RPMI7951 (cell line): ENCODE measurements at regions not wholly inside any gene's neighbourhood (a gene's known extent, or its start where the extent isn't known, plus 50 kb on each side); places are given as distances from the start of the nearest gene placed in this dataset.

Experiments used
- DNase-seq: peaks from one replicate; pipeline ENCODE4 v3.0.0-alpha.2; 2012; ENCODE audit warnings: low read depth

DNA sequence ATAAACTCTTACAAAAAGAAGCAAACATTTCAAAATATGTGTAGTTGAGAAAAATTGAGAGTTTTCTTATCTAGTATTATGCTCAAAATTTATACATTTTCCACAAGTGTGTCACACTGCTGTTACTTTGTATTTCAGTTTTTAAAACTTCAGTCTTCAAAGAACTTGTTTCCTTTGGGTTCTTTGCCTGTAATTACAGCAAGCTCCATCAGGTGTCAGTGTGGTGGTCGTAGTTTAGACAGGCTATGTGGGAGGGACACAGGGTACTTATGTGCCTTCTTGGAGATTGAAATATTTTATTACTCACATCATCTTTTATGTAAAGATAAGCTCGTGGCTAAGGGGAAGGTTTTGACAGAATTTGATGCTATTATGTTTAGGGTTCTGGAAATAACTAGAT, 360.5 kb downstream of the FGFR2 start:
- no peak for DNase-seq

DNA sequence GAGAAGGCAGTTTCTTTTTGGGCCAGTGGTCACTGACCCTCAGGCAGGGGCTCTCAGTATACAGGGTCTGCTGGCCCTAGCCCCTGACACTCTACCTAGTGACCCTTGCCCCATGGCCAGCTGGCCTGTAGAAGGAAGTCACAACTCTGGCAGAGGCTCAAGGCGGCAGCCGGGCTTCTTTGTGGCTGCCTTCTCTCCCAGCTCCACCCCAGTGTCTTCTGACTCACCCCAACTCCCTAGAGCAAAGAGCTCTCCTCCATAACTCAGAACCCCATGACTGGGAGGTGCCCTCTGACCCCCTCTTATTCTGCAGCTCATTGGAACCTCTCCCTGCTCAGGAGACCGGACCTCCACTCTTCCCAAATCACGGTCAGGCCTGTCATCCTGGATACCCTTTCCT, 358.2 kb downstream of the FGFR2 start:
- peak; percentile 67 for DNase-seq

DNA sequence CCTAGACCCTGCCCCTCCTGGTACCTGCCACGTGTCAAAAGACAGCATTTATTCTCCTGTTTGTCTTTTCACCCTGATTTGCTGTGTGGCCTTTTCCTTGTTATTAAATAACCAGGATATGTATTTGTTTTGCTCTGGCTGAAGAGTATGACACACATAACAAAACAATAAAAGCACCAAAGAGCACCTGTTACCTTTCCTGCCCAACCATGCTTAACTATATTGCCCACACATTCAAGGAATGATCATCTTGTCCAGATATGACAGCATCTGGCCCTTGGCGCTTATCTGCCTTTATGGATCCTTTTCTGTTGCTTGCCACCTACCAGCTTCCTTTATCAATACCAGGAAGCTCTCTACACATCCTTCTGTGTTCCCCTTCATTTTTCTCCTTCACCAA, 357.7 kb downstream of the FGFR2 start:
- no peak for DNase-seq

DNA sequence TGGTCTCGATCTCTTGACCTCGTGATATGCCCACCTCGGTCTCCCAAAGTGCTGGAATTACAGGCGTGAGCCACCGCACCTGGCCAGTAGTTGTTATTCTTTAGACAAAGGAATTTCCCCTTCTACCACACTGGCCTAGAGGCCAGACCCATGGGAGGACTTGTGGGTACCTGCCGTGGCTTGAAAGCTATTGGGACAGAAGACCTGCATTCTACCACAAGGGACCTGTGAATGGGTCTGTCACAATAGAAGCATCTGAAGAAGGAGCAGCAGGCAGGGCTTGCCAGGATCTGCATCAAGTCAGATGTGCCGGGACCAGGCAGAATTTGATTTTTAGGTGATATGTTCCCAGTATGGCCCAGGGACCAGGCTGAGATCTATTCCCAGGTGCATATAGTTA, 356.9 kb downstream of the FGFR2 start:
- no peak for DNase-seq

DNA sequence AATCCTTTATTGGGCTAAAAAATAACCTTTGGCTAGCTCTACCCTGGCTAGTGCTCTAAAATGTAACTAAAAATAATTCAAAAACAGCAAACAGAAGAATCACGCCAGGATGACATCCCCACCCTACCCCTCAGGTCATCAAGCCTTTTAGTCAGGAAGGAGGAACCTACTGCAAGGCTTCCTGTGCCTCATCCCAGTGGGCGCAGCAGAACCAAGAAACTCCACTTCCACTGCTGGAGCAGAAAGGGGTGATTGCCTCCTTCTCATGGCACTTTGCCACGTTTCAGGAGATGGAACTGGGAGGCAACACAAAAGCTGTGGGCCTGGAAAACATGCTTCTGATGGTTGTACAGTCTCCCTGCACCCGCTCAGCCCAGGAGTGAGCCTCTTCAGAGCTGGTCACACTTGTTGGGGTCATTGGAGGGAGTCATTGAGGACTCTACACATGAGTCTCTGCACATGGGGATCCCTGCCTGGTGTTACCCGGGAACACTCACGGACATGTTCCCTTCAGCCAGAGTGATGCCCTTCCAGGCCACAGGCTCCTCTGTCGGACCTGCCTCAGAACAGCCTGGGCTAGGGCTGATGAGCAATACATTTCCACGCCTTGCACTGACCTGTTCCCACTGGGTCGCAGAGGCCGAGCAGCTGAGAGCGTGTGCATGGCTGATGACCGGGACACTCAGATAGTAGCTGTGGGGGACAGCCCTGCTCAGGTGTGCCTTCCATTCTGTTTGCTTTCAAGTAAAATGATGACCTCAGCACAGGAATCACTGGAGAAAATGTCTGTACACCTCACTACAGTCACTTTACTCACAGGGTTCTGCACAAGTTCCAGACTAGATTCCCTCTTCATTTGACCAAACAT, 355.3 kb downstream of the FGFR2 start:
- DNase-seq = peak; percentile 65

DNA sequence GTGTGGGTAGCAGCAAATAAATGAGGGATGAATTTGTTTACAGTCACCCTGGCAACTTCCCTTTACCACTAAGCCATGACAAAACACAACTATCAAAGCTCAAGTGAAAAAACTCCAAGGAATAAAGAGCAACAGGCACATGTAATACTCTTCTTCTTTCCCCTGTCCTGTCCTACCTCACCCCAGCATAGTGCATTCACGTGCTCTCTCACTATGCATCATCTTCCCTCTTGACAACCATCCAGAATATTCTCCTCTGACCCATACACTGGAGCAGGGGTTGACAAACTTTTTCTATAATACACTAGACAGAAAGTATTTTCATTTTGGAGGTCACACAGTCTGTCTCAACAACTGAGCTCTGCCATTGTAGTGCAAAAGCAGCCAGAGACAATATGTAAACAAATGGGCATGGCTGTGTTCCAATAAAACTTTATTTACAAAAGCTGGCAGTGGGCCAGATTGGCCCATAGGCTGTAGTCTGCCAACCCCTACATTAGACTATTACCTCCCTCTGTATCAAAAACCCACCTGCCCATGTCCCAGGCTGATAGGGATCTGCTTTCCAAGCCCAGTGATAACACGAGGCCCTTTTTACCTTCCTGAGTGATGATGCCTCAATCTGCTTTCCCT, 354.5 kb downstream of the FGFR2 start:
- DNase-seq = peak; percentile 52

DNA sequence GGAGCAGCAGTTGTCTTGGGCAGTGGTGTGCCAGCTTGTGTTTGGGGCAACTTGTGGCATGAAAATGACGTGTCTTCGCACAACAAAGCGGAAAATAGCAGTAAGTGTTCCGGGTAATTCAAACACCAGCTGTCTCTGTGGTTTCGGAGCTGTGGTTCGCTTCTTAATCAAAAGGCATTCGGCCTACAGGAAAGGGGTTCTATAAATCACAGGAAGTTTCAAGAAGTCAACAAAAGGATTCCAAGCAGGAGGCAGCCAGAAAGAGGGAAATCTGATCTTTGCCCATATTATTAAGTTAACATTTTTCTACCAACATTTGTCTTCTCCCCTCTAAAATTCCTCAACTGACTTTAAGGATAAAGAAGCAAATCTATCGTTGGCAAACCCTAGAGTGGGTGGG, 353.4 kb downstream of the FGFR2 start:
- peak; percentile 91 for DNase-seq

DNA sequence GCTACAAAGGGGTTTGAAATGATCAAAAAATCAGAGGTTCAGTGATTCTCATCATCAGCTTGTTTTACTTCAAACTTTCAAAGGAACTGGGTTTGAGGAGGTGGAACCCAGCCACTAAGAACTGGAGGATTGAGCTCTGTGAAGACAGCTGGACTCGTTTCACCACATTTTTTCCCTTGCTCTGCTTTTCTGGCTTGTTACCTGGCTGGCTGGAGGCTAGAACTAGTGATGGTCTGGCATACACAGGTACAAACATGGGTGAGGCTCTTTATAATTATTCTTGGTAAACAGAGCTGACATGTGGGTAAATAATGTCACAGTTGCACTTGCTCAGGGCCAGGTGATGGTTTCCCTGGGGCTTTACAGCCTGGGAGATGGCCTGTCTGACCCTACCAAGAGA, 352.5 kb downstream of the FGFR2 start:
- DNase-seq = no peak

DNA sequence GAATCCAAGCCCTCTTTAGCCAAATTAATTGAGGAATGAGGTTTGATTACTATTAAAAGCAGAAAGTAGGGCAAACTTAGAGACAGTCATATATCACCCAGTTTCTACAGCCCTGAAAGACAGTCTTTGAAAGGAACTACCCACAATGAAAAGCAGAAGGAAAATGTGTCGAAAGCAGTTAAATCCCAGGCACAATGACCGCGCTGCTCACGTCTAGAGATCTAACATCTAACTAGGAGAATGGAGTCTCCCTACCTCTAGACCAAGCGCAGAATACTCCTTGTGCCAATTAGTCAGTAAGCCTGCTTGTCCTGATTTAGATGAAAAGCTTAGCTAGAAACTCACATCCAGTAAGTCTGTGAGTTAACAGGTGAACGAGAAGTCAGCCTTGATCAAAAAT, 350.0 kb downstream of the FGFR2 start:
- no peak for DNase-seq

DNA sequence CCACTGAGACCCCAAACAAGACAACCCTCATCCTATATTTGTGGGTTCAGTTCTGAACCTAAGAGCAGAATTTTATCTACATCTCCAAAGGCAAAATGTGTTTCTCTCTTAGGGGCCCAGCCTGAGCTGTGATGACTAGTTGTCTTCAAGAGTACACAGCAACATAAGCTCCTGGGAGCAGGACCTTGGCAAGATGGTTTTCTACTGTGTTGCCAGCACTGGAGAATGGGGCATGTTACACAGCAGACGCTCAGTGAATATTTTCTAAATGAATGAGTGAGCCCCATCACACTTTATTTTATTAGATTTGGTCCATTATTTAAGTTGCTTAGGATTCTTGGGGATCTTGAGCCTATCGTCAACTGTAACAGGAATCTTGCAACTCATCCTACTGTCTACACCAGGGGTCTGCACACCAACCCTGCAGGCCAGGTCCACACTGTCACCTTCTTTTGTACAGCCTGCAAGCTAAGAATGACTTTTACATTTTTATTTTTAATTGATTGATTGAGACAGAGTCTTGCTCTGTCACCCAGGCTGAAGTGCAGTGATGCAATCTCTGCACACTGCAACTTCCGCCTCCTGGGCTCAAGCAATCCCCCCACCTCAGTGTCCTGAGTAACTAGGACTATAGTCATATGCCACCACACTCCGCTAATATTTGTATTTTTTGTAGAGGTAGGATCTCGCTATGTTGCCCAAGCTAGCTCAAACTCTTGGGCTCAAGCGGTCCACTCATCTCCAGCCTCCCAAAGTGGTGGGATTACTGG, 347.1 kb downstream of the FGFR2 start:
- no peak for DNase-seq

DNA sequence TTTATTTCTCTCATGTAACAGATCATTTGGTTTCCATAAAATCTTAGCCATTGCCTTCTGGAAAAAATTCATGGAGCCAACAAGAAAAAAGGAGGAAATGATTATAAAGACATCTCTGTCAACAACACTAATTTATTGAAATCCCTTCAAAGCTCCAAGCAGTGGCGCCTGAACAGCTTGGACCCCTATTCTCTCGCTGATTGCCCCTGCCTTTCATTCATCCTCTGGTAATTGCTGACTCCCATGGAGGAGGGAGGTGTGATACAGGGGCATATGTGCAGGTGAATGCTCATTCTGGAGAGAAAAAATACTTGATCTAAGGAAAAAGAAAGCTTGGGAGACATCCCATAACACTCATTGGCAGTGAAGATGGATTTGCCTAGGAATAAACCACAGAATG, 345.5 kb downstream of the FGFR2 start:
- no peak for DNase-seq

DNA sequence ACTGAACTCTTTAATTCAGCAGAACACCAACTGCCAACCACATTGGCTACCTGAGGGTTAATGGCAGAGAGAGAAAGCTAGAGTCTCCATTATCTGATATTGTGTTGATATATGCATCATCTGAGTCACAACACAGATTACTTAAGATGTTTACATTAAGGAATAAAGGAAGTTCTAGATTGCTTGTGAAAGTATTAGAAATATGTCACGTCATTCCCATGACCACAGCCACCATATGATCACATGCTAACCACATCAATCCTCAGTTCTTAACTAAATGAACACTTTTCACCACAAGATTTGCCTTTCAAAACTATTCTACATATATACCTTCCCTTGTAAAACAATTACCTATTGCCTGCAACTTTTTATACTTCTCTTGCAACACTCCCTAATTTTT, 337.9 kb downstream of the FGFR2 start:
- peak; percentile 11 for DNase-seq

DNA sequence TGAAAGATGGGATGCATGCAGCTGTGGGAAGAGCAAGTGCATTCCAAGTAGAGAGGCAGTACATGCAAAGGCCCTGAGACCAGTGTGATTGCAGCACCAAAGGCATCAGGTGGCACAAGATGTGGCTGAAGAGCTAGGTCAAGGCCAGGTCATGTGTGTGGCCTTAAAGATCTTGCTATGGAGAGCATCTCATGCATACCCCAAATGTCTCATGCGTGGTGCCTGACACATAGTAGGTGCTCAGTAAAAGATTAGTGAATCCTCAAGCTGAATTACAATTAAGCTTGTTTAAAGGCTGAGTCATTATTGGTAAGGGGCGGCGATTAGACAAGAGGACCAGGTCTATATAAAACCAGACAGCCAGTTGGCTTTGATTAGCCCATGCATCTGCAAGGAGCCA, 336.6 kb downstream of the FGFR2 start:
- no peak for DNase-seq

DNA sequence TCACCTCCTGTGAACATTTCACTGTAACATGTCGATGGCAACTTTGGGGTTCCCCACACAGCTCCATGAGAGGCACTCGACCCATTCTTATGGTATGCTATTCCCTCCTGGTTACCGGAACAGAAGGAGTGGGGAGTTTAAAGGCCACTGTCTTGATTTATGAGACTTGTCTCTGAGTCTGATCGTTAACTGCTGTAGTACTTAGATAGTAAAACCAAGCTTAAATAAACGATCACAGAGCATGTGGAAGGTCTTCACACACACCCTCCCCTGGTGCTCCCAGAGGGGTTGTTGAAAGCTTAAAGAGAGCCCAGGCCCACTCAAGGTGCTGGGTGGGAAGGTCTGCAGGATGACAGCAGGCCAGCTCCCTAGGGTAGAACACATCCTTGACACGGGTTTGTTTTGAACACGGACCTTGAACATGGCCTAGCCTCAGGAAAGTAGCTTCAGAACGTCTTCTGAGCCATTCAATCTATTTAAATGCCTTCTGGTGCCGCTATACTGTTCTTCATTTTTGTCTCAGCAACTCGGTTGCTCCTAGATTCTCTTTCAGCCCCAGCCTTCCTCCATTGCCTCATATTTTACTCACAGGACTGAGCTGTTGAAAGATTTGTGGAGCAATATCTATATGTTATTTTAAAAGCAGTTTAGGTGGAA, 335.3 kb downstream of the FGFR2 start:
- DNase-seq = no peak

DNA sequence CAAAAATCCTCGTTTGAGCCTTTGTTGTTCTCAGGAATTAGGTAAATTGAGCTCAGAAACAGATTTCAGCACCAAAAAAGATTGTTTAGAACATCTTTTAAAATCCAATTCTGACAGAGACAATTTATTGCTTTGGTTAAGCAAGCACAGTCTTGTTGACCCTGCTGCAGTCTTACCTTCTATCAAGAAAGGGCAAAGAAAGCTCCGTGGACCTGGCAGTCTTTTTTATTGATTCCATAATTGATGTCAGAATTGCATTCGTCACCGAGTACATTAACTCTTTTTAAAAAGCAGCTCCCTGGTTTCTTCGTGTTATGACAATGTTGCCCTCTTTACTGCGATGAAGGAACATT, 334.8 kb downstream of the FGFR2 start:
- DNase-seq = no peak

DNA sequence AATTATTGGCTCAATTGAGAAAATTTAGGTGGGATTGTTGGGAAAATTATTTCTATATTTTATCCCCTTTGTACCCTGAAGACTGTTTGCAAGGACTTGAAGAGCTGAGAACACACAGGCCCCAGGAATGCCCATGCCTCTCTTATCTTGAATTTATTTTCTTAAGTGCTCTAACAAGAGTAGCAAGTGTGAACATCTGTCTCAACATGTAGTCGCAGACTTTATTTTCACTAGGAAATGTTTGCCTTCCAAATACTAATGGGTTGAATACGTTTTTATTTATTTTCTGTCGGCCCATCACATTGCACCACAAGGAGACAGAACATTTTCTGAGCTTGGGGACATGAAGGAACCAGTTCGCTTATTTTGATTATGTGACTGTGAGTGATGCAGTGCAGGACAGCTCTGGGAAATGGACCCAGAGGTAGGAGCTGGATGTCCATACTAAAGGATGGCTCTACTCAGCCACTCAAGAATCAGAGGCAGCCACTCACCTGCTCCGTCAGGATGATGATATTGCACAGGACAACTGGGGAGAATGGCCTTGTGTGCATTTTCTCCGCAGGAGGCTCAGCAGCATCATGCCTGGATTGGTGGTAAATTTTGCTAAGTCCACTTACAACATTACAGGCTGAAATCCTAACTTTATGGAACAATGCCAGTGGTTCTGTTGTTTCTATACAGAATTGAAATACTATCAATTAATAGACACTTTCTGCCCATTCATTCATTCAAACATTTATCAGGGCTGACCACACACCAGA, 332.7 kb downstream of the FGFR2 start:
- no peak for DNase-seq

DNA sequence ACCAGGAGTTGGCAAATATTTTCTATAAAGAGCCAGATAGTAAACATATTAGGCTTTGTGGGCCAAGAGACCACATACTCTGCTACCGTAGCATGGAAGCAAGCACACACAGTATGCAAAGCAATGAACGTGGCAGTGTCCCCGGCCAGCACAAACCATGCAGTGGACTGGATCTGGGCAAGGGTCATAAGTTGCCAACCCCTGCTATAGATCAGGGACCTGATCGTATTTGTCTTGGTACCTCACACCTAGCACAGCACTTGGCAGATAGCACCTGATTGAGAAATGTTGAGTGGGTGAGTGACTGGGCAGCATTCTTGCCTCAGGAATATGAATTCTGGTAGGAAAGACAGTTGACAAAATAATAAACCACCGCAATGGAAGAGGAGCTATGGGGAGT, 331.9 kb downstream of the FGFR2 start:
- DNase-seq = no peak

DNA sequence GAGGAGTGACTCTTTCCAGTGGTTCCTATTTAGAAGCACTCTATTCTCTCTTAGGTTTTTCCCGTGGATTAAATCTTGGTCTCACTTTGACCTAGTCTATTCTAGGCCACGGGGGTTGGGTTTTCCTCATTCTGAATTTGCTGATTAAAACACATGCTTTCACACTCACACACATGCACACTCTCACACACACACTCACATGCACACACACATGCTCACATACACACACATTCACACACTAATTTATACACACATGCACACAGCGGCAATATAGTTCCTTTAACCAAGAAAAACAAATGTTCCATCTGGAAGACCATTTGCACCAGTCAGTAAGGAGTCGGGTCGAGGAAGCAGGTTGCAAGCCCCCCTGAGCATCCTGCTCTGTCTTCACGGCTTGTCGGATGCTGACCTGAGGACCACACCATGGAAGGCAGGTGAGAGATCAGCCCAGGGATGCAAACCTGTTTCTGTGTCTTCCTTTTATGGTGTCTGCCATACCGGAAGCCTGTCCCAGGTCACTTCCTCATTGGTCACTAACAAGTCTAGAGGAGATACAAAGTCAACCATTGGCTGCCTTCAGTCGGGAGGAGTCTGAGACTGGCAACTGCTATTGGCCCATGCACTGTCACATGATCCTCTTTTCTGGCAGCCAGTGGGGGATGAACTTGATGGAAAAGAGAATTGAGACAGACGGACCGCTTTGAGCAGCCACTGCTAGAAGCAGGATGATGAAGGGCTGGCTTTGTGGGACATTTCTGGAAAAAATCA, 330.8 kb downstream of the FGFR2 start:
- DNase-seq = no peak

DNA sequence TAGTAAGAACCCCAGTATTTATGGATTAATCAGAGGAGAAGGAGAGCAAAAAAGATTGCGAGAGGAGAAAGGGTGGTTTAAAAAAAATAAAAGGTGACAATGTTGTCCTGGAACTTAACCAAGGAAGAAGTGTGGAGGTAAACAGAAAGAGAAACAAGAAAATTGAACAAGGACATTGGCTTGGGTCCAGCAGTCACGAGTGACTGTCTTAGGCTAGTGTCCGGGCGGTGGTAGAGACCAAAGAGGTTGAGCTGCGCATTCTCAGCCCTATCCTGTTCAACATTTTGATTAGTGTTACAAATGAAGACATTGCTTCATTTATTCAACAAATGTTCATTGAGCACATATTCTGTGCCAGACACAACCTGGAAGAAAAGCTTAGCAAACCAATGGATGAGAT, 329.9 kb downstream of the FGFR2 start:
- DNase-seq = no peak

DNA sequence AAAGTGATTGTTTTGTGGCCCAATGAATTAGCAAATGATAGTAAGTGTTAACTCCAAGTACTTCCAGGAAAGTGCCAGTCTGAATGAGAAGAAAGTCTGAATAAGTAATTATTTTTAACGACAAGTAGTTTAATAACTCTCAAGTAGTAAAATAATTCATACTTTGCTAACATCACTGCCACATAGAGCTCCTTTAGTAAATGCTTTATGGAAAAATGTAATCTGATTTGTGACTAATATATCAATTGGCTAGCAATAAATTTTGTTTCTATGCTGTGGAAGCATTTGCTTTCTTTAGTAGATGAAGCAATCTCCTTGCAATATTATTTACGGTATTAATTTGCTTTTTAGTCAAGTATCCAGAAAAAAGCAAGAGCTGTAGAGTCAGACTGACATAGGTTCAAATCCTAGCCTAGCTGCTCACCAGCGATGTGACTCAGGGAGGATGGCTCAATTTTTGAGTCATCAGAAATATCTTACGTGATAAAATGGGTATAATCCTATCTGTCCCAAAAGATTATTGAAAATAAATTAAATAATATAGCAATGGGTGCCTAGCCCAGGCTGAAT, 329.3 kb downstream of the FGFR2 start:
- no peak for DNase-seq

DNA sequence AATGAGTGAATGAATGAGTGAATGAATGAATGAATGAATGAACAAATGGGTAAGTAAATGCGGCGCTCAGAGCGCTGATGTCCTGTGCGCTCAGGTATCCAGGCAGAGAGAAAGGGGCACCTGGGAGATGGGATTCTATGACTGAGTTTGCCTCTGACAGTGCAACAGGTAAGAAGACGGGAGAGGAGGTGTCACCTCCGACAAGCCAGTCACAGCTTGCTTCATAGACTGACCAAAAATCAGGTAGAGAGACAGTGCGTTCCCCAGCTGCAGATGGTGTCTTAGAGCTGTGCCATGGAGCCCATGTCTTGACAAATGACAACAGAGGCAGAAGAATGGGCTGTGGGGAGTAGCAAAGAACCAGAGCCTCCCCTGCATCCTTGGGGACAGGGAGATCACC, 327.3 kb downstream of the FGFR2 start:
- no peak for DNase-seq
